Activated CD8-positive, alpha-beta memory T cell treated with anti-CD3 and anti-CD28 coated beads for 24 hours (primary cell): ENCODE measurements at regions not wholly inside any gene's neighbourhood (a gene's known extent, or its start where the extent isn't known, plus 50 kb on each side); places are given as distances from the start of the nearest gene placed in this dataset.
"Not testable (repeated sequence)": the region's sequence is repeated elsewhere in the genome, so short reads cannot be mapped to it uniquely, and the experiment has no call there.

Experiments used
- DNase-seq: peaks from one replicate; pipeline ENCODE4 v3.0.0-alpha.2; 2020

- DNase-seq, result no peak
Measured at GRCh38 chr18:44258576-44258975, 422.1 kb upstream of the SETBP1 start.

DNA sequence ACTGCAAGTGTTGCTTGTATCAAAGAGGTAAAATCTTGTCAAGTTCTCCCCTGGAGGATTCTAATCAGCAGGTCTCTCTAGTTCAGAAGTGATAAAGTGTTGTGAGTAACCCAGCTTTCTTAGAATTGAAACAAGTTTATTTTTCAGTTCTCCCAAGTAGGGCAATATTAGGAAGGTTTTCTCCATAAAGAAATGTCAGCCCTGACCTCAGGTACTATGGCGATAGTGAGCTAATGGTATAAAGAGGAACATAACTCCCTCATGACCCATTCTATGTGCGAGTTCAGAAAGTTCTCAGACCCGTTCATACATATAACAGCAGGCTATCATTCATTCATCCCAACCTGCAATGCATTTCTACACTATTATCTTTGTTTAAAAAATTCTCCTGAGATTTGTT lies 421.1 kb upstream of the SETBP1 start:
- DNase-seq, result no peak

DNA sequence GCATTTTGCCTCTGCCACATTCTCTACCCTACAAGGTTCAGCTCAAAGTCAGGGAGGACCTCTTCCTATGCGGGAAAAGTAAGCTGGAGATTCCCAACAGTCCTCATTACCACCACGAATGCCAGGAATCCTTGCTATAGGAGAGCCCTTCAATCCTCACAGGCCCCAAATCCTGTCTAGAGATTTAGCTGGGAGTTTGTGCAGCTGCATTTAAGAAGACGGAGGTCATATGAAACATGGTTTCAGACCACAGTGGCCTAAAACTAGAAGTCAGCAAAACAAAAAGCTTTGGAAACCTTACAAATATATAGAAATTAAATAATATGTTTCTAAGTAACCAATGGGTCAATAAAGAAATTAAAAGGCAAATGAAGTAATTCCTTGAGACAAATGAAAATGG lies 415.3 kb upstream of the SETBP1 start:
- no peak for DNase-seq

DNA sequence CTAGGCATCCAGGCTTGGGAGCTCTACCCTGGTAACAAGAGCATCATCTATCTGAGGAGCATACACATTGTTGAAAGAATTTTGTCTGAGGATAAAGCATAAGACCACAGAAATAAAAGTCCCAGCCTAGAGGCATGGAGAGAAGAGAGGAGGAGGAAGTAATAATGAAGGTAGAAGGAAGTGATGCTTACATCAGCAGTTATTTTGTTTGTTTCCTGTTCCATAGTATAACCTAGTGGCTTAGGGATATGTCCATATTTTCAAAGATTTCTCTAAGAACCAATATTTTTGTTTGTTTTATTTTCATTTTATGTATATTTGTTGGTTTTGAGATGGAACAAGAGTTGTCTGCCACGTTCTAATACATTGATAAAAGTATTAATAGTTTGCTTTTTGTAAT lies 407.4 kb upstream of the SETBP1 start:
- no peak for DNase-seq

DNA sequence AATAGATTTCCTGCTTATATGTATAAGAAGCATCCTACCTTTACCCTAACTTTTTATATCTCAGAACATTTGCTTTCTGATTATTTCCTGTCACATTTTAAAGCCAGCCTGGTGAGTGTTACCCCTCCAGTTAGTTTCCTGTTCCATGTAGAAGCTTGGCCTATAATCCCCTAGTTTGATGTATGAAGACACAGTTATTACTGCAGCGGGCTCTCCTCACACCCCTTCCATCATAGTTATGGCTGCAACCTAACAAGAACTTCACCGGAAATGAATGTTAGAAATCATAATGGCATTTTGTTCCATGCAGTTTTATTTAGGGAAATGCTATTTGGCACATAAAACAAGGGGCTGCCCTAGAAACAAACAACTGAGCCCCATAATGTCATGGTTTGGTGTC lies 400.2 kb upstream of the SETBP1 start:
- DNase-seq, result no peak

DNA sequence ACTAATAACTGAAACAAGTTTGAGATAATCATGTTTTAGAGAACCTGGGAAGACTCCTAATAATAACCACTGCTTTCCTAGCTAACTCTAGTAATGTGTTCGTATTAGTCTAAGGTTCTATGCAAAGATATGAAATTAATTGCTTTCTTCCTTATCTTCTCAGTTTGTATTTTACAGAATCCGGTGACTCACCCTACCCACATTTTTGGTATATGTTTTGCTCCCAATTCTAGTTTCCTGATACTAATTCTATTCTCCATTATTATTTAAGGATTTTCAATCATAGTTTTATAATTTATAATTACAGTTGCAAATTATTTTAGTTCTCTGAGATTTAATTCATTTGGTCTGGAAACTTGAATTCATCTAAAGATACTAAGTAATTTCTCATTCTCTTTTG lies 394.6 kb upstream of the SETBP1 start:
- DNase-seq, result no peak

DNA sequence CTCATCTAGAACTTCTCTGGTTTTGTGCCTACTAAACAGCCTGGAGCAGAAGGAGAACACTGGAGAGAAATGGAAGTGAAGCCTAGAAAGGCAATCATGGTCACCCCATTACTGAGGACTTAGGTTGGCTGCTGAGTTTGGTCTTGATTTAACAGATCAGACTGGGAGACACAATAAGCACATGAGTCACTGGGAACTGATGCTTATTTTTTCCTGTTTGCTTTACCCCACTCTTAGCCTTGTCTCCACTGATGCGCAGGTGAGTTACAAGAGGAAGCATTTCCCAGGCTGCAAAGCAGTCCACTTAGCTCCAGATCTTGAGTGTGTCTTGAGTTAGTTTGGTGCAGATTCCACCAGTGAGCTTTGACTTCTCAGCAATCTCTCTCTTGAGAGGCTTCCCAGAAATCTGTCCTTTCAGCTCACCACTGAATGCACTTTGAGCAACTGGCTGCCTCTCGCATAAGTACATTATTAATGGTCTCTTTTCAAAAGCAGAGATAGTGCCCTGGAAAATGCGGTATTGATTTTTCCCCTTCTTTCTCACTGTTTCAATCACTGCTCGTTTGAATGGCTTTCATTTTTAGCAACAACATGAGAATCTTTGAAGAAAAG lies 390.2 kb upstream of the SETBP1 start:
- no peak for DNase-seq

GRCh38 chr18:44298566-44298965 lies 382.1 kb upstream of the SETBP1 start:
- DNase-seq, result no peak

DNA sequence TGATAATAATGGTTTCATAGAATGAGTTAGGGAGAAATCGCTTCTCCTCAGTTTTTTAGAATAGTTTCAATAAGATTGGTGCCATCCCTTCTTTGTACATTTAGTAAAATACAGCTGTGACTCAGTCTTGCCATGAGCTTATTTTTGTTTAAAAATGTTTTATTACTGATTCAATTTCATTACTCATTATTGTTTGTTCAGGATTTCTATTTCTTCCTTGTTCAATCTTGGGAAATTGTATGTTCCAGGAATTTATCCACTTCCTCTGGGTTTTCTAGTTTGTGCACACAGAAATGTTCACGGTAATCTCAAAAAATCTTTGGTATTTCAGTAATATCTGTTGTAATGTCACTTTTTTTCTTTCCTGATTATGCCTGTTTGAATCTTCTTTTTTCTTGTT lies 371.5 kb upstream of the SETBP1 start:
- DNase-seq, result no peak

- DNase-seq, result no peak
Measured at GRCh38 chr18:44320619-44321460, 359.8 kb upstream of the SETBP1 start.

DNA sequence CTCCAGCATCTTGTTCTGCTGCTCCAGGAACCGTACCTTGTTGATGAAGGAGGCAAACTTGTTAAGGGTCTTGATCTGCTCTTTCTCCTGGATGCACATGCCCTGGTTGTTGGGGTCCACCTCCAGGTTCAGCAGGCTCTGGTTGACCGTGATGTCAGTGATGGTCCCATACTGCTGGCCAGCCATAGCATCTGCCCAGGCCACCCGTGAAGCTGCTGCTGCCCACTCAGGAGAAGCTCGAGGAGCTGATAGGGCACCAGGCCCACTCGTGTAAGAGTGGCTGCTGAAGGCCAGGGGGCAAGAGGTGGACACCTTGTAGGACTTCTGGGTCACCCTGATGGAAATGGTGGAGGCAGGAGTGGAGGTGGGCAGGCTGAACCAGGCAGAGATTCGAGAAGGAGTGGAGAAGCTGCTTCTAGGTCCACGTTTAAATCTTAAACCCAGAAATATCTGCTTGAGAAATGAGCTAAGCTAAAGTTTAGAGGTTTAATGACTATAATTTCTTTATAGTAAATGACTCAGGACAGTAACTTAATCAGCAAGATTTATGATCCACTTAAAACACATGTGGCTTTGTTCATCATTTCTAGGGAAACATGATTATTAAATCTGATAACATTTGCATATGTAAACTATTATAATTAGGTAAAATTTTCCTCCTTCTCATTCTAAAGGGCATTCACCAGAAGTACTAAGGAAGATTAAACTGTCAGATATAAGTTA lies 358.7 kb upstream of the SETBP1 start:
- no peak for DNase-seq

DNA sequence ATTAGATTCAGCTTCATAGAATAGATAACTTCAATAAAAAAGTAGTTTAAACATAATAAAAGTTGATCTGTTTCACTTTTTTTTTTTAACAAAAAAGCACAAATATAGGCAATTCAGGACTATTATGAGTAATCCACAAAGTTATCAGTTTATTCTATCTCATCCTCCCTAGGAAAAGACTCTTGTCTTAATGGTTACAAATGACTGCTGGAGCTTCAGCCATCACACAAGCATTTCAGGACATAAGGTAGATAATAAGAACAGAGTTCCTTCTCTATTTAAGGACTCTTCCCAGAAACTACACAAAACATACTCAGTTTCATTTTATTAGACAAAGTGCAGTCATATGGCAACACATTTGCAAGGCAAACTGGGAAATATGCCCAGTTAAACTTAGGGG lies 357.6 kb upstream of the SETBP1 start:
- DNase-seq, result no peak

DNA sequence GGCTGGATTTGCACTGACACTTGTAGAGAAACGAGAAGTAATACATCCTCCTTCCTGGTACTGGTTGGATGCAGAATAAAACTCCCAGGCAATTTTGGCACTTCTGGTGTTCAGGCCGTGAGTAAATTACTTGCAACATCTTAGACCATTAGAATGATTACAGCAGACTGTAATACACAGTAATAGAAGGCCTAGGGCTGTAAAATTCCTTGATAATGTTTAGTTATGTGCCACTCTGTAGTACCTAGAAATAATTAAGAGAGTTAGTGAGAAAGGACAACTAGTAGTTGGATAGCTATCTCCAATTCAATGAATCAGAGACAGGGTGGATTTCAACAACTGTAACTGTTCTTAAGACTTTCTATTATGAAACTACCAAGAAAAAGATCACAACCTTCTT lies 356.3 kb upstream of the SETBP1 start:
- no peak for DNase-seq

DNA sequence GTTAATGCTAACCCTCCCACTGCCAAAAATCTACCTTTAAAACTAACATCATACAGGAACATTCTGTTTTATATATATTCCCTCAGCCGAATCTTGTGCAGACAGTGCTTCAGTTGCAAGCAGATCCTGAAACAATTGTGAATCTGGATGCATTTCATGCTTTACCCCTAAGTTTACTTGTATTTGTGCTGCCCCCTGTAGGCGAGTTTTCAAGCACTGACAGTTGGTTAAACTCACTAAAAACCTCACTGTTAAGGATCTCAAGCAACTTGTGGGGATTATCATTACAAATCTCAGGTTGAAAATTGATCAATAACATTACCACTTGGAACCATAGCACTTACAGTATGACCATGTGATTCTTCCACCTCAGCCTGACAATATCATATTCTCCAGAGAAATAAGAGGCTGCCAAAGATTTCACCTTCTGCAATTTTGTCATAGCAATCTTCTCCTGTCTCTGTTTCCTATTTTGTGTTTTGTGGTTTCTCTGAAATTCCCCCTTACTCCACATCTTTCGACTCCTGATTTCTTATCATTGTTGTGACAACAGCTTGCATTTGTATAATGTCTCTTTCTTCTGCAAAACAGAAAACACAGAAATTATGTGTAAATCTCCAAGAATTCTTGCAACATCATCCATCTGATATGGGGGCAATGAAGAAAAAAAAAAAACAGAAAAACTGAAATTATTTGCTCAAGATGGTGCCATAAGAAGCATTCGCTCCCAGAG lies 354.6 kb upstream of the SETBP1 start:
- DNase-seq, result no peak

DNA sequence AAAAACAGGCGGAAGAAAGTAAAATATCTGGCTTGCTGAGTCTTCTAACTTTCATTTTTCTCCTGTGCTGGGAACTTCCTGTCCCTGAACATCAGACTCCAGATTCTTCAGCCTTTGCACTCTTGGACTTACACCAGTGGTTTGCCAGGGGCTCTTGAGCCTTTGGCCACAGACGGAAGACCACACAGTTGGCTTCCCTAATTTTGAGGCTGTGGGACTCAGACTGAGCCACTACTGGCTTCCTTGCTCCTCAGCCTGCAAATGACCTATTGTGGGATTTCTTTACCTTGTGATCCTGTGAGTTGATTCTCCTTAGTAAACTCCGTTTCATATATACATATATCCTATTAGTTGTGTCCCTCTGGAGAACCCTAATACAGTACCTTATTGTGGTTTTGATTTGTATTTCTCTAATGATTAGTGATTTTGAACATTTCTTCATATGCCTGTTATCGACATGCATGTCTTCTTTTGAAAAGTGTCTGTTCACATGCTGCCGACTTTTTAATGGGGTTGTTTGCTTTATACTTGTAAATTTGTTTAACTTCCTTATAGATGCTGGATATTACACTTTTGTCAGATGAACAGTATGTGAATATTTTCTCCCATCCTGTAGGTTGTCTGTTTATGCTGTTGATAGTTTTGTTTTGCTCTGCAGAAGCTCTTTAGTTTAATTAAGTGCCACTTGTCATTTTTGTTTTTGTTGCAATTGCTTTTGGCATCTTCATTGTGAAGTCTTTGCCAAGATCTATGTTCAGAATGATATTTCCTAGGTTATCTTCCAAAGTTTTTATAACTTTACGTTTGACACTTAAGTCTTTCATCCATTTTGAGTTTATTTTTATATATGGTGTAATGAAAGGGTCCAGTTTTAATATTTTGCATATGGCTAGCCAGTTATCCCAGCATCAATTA lies 348.8 kb upstream of the SETBP1 start:
- no peak for DNase-seq

DNA sequence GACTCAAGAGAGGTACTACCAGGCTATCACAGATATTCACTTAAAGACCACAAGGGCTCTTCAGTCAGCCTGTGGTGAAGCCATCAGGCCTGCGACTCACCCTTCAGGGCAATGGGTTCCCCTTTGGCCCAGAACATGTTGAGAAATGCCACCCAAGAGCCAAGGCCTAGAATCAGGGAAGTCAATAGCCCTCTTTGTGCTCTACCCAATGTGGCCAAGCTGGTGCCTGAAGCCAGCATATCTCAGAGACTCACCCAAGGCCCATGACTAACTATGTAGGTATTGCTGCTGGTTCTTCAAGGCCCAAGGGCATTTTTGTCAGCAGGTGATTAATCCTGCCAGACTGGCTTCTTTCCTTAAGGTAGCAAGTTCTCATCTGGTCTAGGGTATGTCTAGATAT lies 338.9 kb upstream of the SETBP1 start:
- DNase-seq, result no peak

- no peak for DNase-seq
Measured at GRCh38 chr18:44342162-44342561, 338.5 kb upstream of the SETBP1 start.

DNA sequence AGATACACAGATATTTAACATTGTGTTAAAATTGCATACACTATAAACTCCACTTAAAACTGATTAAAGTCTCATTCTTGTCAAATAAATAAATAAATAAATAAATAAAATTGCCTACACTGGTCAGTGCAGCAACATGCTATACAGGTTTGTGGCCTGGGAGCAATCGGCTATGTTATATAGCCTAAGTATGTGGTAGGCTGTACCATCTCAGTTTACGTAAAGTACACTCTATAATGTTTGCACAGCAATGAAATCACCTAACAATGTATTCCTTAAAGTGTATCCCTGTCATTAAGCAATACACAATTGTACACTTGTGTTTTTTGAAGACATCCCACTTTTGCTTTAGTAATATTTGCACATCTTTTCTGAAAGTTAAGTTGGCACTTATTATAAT lies 337.7 kb upstream of the SETBP1 start:
- DNase-seq, result no peak

DNA sequence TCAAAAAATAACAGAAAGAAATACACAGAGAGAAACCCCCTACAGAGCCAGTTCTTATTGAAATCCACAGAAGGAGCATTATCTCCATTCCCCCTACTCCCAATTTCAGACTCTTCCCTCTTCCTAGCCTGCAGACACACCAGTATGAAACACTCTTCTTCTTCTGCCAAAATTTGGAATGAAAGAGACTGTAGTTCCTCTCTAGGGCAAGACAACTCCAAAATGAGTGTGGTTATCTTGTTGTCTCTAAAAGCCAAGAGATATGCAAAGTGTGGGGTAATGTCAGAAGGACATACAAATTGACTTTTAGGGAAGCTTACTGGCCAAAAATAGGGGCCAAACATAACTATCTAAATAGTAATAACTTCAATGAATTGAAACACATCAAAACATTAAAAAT lies 337.1 kb upstream of the SETBP1 start:
- no peak for DNase-seq

- DNase-seq, result peak; percentile 35
Measured at GRCh38 chr18:44356566-44357157, 324.0 kb upstream of the SETBP1 start.

DNA sequence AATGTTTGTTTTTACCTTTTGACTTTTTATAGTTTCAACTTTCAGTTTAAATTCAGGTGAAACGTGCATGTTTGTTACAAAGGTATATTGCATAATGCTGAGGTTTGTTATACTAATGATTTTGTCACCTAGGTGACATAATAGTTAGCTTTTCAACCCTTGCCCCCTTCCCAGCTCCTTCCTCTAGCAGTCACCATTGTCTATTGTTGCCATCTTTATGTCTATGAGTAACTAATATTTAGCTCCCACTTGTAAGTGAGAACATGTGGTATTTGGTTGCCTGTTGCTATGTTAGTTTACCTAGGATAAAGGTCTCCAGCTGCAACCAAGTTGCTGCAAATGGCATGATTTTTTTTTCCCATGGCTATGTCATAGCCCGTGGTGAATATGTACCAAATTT lies 322.3 kb upstream of the SETBP1 start:
- DNase-seq, result no peak

- DNase-seq, result not testable (repeated sequence)
Measured at GRCh38 chr18:44359741-44360140, 320.9 kb upstream of the SETBP1 start.
